IPS-NIHi7 (cell line): ENCODE measurements at regions not wholly inside any gene's neighbourhood (a gene's known extent, or its start where the extent isn't known, plus 50 kb on each side); places are given as distances from the start of the nearest gene placed in this dataset.

Source experiments
- DNase-seq: peaks from one replicate; pipeline ENCODE4 v3.0.0; 2012; ENCODE audit warnings: mixed read lengths; ENCODE audit errors: extremely low spot score

- no peak for DNase-seq
Measured at GRCh38 chr16:86800894-86801293, 222.5 kb downstream of the FOXL1 start.

GRCh38 chr16:86802013-86802412, 223.7 kb downstream of the FOXL1 start:
- no peak for DNase-seq

GRCh38 chr16:86805188-86805587, 226.8 kb downstream of the FOXL1 start:
- DNase-seq = no peak

- no peak for DNase-seq
Measured at GRCh38 chr16:86806181-86806837, 228.0 kb downstream of the FOXL1 start.

DNA sequence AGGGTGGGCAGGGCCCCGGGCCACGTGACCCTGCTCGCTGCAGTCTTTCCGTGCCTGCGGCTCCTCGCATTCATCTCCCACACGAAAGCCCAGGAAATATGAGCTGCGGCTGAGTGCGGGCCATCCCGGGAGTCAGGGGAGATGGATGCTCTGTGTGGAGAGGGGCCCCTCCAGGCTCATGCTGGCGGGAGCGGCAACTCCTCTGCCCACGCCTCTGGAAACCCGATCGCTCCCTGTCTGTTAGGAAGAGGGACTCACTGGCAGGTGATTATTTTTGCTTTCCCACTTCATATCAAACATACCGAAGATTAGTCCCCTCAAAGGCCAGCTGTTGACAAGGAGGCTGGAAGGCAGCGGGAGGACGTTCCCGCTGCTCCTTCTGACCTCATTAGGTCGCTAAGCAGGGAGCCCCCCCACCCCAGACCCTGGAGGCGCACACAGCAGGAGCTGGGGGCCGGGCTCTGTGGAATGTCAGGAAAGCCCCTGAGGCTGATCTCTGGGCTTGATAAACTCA, 228.5 kb downstream of the FOXL1 start:
- peak; percentile 70 for DNase-seq

DNA sequence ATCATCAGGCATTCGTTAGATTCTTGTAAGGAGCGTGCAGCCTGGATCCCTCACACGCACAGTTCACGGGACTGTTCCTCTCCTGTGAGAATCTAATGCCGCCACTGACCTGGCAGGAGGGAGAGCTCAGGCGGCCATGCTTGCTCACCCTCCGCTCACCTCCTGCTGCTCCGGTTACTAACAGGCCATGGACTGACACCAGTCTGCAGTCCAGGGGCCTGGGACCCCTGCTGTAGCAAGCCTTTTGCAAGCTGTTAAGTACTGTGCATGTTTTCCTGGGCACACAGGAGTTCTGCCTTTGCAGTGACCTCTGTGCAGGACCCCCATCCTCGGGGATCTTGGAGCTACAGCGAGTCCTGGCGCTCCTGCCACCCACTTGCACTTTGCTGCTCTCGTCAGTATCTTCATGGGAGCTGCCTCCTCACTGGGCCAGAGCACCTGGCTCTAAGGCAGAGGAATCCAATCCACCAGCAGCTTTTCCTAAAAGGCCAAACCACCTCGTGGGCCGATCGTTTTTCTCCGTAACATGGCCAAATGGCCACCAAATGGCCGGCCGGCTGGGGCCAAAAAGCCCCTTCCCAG, 230.6 kb downstream of the FOXL1 start:
- DNase-seq = no peak

DNA sequence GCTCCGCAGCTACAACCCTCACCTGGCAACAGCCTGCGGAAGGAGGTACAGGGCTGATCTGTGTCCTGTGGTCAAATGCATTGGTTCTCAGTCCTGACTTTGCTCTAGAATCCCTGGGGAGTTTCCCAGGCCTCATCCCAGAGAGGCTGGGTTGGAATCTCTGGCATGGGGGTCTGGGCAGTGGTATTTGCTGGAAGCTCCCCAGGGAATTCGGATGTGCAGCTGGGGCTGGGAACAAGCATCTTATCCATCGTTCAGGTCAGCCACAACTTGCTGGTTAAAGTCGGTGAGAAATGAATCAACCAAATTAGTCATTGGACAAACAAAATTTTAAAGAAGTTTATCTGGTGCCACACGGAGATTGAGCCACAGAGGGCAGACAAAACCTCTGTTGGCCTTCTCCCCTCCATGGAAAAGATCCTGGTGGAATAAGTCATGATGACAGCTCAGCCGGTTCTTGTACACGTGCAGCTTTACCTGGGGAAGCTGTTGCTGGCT, 231.2 kb downstream of the FOXL1 start:
- DNase-seq = no peak

- no peak for DNase-seq
Measured at GRCh38 chr16:86810062-86810461, 231.7 kb downstream of the FOXL1 start.

GRCh38 chr16:86812363-86812970, 234.1 kb downstream of the FOXL1 start:
- DNase-seq = no peak

GRCh38 chr16:86814256-86814655, 235.9 kb downstream of the FOXL1 start:
- no peak for DNase-seq

- DNase-seq = no peak
Measured at GRCh38 chr16:86816930-86817625, 238.7 kb downstream of the FOXL1 start.

GRCh38 chr16:86818671-86819532, 240.6 kb downstream of the FOXL1 start:
- DNase-seq = no peak

GRCh38 chr16:86819533-86819892, 241.2 kb downstream of the FOXL1 start:
- no peak for DNase-seq

DNA sequence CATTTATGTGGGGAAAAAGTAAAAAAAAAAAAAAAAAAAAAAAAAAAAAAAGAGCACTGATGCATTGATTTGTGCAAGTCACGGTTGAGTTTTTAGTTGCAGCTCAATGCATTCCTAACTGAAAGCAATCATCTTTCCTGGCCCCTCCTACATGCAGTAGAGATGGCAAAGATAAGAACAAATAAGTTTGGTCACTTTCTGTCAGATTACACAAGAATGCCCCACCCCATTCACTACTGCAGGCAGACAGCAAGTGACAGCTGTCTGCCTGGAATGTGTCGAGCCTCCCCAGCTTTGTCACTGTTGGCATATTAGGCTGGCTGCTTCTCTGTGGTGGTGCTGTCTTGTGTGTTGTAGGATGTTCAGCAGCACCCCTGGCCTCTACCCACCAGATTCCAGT, 243.5 kb downstream of the FOXL1 start:
- no peak for DNase-seq

GRCh38 chr16:86823125-86823524, 244.8 kb downstream of the FOXL1 start:
- DNase-seq = no peak

DNA sequence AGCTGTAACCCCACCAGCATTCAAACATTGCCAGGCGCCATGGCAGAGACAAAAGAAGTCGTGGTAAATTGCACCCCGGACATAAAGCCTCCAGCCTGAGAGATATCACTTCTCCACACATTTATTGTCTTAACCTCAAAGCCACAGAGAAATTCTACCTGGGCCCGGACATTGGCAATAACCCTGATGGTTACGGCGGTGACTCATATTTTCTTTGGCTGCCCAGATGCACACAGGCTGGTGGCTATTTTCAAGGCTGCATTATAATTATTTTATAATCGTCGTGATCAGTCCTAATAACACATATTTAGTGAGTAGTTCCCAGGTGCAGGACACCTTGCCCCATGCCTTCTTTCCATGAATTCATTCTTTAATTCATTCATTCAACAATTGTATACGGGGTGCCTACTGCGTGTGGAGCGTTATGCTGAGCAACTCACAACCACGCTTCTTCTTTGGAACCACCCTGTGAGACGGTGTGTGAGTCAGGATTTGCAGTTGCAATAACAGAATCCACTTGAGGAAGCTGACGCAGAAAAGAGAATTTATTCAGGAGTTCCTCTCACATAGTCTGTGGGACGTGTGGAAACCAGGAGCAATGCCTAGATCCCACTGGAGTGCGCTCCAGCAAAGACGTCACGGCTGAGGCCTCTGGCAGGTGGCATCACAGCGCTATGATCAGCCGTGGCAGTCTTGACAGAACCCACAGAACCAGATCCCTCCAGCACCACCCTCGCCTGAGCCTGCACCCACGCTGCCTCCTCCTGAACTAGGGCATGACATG, 245.7 kb downstream of the FOXL1 start:
- no peak for DNase-seq

GRCh38 chr16:86824751-86825296, 246.5 kb downstream of the FOXL1 start:
- peak; percentile 49 for DNase-seq

- no peak for DNase-seq
Measured at GRCh38 chr16:86825631-86826030, 247.3 kb downstream of the FOXL1 start.

GRCh38 chr16:86826941-86827340, 248.6 kb downstream of the FOXL1 start:
- DNase-seq = peak; percentile 46

GRCh38 chr16:86827521-86827920, 249.2 kb downstream of the FOXL1 start:
- DNase-seq = no peak
